ENCODE measurements at regions not wholly inside any gene's neighbourhood (a gene's known extent, or its start where the extent isn't known, plus 50 kb on each side); places are given as distances from the start of the nearest gene placed in this dataset.

- Histone ChIP-seq H3K9me3 (no peaks in the 10 kb centered on the region), H3K27ac (no peak overlapping the region), H3K4me1 (ENCODE audit: insufficient read depth) (no peaks in the 10 kb centered on the region), H3K27me3 (no peaks in the 10 kb centered on the region), H3K36me3 (no peaks in the 10 kb centered on the region), H3K4me3 (no peak overlapping the region)
- no peak for DNase-seq
- WGBS, 3 donors, result 66 to 70% (median 66%) methylated on average over 2 of the region's 2 CpGs
- intact Hi-C loops (cut with DNase I), result no loop called here
- TF ChIP-seq EP300 (IDR thresholded peaks at IDR 0.05), result no peak
- TF ChIP-seq POLR2A (IDR thresholded peaks at IDR 0.05), result no peak
- TF ChIP-seq CTCF (IDR thresholded peaks at IDR 0.05), result no peak
Observed at GRCh38 chr3:18645619-18646018, 220.5 kb upstream of the SATB1 start.

DNA sequence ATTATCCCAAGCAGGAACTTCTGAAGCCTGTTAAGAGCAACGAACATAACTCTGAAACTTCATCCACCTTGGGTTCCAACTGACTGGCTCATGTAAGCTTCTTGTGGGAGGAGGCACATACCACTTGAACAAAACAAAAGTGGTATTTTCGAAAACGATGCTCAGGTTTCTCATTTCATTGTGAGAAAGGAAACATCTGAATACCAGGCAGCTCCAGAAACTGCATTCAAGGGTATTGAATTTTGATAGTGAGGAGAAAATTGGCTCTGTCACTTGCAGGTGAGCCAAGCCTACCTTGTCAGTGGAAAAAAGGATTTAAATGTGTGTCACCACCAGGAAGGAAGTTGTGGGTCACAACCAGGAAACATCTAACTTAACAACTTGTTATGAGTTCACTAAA, 218.1 kb upstream of the SATB1 start:
- no peak for DNase-seq
- WGBS, 3 donors, result 80 to 85% (median 82%) methylated on average over 3 of the region's 3 CpGs
- H3K36me3 ChIP-seq, result no peaks in the 10 kb centered on the region
- H3K4me3 ChIP-seq, result no peak overlapping the region
- H3K27ac ChIP-seq, result no peak overlapping the region
- H3K4me1 ChIP-seq (ENCODE audit: insufficient read depth), result no peaks in the 10 kb centered on the region
- H3K9me3 ChIP-seq, result no peaks in the 10 kb centered on the region
- intact Hi-C loops (cut with DNase I), result no loop called here
- no peak for TF ChIP-seq EP300 (IDR thresholded peaks at IDR 0.05)
- no peak for TF ChIP-seq POLR2A (IDR thresholded peaks at IDR 0.05)
- no peak for TF ChIP-seq CTCF (IDR thresholded peaks at IDR 0.05)
- no peaks in the 10 kb centered on the region for H3K27me3 ChIP-seq

DNA sequence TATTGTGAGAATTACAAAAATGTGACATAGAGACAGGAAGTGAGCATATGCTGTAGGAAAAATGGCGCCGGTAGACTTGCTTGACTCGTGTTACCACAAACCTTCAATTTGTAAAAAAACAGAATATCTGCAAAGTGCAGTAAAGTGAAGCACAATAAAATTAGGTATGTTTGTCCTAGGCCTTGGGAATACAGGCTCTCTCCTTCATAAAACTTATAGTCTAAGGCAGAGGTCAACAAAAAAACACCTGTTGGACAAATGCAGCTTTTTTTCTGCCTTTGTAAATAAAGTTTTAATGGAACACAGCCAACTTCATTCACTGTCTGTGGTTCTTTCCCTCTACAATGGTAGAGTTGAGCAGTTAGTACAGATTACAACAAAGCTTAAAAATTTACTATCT, 216.8 kb upstream of the SATB1 start:
- no peak overlapping the region for H3K27ac ChIP-seq
- no peaks in the 10 kb centered on the region for H3K9me3 ChIP-seq
- TF ChIP-seq CTCF (IDR thresholded peaks at IDR 0.05) (no peak), POLR2A (IDR thresholded peaks at IDR 0.05) (no peak), EP300 (IDR thresholded peaks at IDR 0.05) (no peak)
- intact Hi-C loops (cut with DNase I), result no loop called here
- no peaks in the 10 kb centered on the region for H3K36me3 ChIP-seq
- no peak overlapping the region for H3K4me3 ChIP-seq
- H3K27me3 ChIP-seq, result no peaks in the 10 kb centered on the region
- 88 to 92% (median 88%) methylated on average over 3 of the region's 3 CpGs for WGBS, 3 donors
- H3K4me1 ChIP-seq (ENCODE audit: insufficient read depth), result no peaks in the 10 kb centered on the region
- DNase-seq, result no peak

DNA sequence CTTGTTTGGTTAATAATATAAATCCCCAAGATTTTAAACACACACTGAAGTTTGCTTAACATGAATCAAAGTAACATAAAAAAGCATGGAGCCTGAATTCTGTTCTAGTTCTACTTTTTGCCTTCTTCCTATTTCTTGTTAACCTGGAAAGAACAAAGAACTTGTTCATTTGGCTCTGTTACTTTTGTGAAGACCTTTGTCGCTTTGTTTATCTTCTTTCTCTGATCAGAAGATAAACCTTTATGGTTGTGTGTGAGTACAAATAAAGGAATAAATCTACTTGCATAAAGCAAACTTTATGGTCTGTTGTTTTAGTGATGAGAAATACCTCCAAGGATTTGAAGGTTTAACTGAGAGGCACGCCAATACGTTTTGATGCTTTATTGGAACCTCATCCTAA, 210.1 kb upstream of the SATB1 start:
- no peaks in the 10 kb centered on the region for H3K4me1 ChIP-seq (ENCODE audit: insufficient read depth)
- no peak for DNase-seq
- intact Hi-C loops (cut with DNase I), result no loop called here
- no peak overlapping the region for H3K27ac ChIP-seq
- 48 to 65% (median 57%) methylated on average over 3 of the region's 3 CpGs for WGBS, 3 donors
- no peak for TF ChIP-seq EP300 (IDR thresholded peaks at IDR 0.05)
- TF ChIP-seq POLR2A (IDR thresholded peaks at IDR 0.05), result no peak
- no peak for TF ChIP-seq CTCF (IDR thresholded peaks at IDR 0.05)
- no peaks in the 10 kb centered on the region for H3K9me3 ChIP-seq
- no peak overlapping the region for H3K4me3 ChIP-seq
- no peaks in the 10 kb centered on the region for H3K36me3 ChIP-seq
- no peaks in the 10 kb centered on the region for H3K27me3 ChIP-seq

DNA sequence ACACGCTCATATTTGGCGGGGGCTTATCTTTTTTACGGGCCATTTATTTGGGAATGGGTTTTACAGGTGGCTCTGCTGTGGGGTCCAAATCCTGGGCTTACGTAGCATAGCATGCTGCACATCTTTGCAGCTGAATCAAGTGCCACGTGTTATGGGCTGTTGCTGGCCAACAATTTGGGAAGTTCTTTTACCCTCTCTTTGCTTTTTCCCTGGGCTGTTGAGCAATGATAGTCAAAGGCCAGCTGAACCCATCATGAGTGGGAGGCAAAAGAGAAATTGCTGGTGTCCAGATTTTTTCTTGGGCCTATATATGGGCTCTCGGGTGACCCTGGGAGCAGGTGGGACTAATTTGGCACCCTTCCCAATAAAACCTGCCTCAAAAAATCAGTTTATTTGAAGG, 209.3 kb upstream of the SATB1 start:
- intact Hi-C loops (cut with DNase I), result no loop called here
- Histone ChIP-seq H3K9me3 (no peaks in the 10 kb centered on the region), H3K36me3 (no peaks in the 10 kb centered on the region), H3K27ac (no peak overlapping the region), H3K27me3 (no peaks in the 10 kb centered on the region), H3K4me3 (no peak overlapping the region), H3K4me1 (ENCODE audit: insufficient read depth) (no peaks in the 10 kb centered on the region)
- no peak for DNase-seq
- 73 to 75% (median 75%) methylated on average over 6 of the region's 6 CpGs for WGBS, 3 donors
- TF ChIP-seq POLR2A (IDR thresholded peaks at IDR 0.05) (no peak), EP300 (IDR thresholded peaks at IDR 0.05) (no peak), CTCF (IDR thresholded peaks at IDR 0.05) (no peak)

Data from ovary (tissue), 7 donors.